K562 (cell line): ENCODE measurements at regions not wholly inside any gene's neighbourhood (a gene's known extent, or its start where the extent isn't known, plus 50 kb on each side); places are given as distances from the start of the nearest gene placed in this dataset.

ENCODE experiments used
- ATAC-seq: fragments of 200-7000 bp; cut with Tn5 transposase; 3 replicates; pipeline ENCODE4 v1.9.1; 2020; ENCODE audit warnings: moderate library complexity
- BruUV-seq: library from RNA; stranded (reverse); fragments of 400-500 nt; replicated peaks from 2 replicates; lab custom pipeline; 2021; lab: Mats Ljungman, UMichigan
- CTCF ChIA-PET: fragments of 300-600 bp; formaldehyde crosslinking; extraction: SDS; loops from one replicate; lab custom pipeline; 2021; ENCODE audit warnings: low intra/inter-chr PET ratio; lab: Yijun Ruan, JAX
- POLR2A ChIA-PET: fragments of 300-600, 350-650 bp; sonication (Branson Sonifier 250); formaldehyde crosslinking; extraction: SDS; loops from one replicate; lab custom pipeline; 2021; ENCODE audit warnings: antibody characterized with exemption, inconsistent platforms; lab: Yijun Ruan, JAX
- DNase-seq, 4 experiments: peaks; one replicate each; pipeline versions ENCODE4 v3.0.0 to v3.0.0-alpha.2; 2011 to 2018; ENCODE audit warnings: low spot score in 3 of 4, mixed read lengths in 3 of 4; ENCODE audit errors: extremely low read depth in 1 of 4
- FAIRE-seq: peaks from 2 replicates; lab custom pipeline; 2011; peaks lifted over from hg19 to GRCh38; lab: Jason Lieb, UNC
- H2AFZ ChIP-seq: 2 replicates; pipeline ENCODE4 v1.6.0; 2011; ENCODE audit warnings: low read depth, low read length, control low read depth, inconsistent platforms
- H3K27ac ChIP-seq: fragments of 200-600 bp; 3 replicates; pipeline ENCODE4 v1.8.0; 2011; ENCODE audit warnings: low read depth, mild to moderate bottlenecking, control low read depth, inconsistent platforms, low read length, moderate library complexity, mixed read lengths; ENCODE audit errors: extremely low read depth
- H3K27me3 ChIP-seq, 2 experiments: fragments of 300-600 bp in 1 of 2; 2 replicates in 1 of 2; 3 replicates in 1 of 2; pipeline versions ENCODE4 v1.6.0 to v1.8.0; 2011; ENCODE audit warnings: inconsistent platforms in 2 of 2, low read length in 2 of 2, mild to moderate bottlenecking in 1 of 2, mixed read lengths in 1 of 2, moderate library complexity in 1 of 2; ENCODE audit not compliant: control insufficient read depth in 2 of 2, insufficient read depth in 2 of 2
- H3K36me3 ChIP-seq: fragments of 300-600 bp; 3 replicates; pipeline ENCODE4 v1.8.0; 2011; ENCODE audit warnings: mild to moderate bottlenecking, low read length, inconsistent platforms; ENCODE audit not compliant: control insufficient read depth, insufficient read depth
- H3K4me1 ChIP-seq, 2 experiments: fragments of 200-600 bp in 1 of 2; replicated peaks in 1 of 2; 2 replicates in 1 of 2; 3 replicates in 1 of 2; pipeline versions ENCODE4 v1.5.1 to v1.8.0; 2011; ENCODE audit warnings: inconsistent platforms in 2 of 2, low read length in 2 of 2, mild to moderate bottlenecking in 1 of 2, mixed read lengths in 1 of 2, moderate library complexity in 1 of 2; ENCODE audit not compliant: control insufficient read depth in 2 of 2, insufficient read depth in 2 of 2
- H3K4me2 ChIP-seq: 2 replicates; pipeline ENCODE4 v1.6.1; 2011; ENCODE audit warnings: low read length, control low read depth, inconsistent platforms, mixed read lengths; ENCODE audit not compliant: insufficient read depth
- H3K4me3 ChIP-seq: fragments of 200-600 bp; sonication (generic), shearing (Covaris generic); 2 replicates; pipeline ENCODE4 v1.5.1; 2016; ENCODE audit warnings: control low read depth, inconsistent platforms
- H3K79me2 ChIP-seq: fragments of 200-600 bp; 3 replicates; pipeline ENCODE4 v1.8.0; 2011; ENCODE audit warnings: low read length, inconsistent platforms; ENCODE audit not compliant: control insufficient read depth, insufficient read depth
- H3K9ac ChIP-seq, 2 experiments: 2 replicates each; pipeline versions ENCODE4 v1.6.0 to v1.6.1; 2011; ENCODE audit warnings: low read depth in 2 of 2, low read length in 2 of 2, control low read depth in 1 of 2, inconsistent platforms in 1 of 2, mild to moderate bottlenecking in 1 of 2, mixed read lengths in 1 of 2; ENCODE audit not compliant: insufficient read depth in 1 of 2
- H3K9me1 ChIP-seq: one replicate; pipeline ENCODE4 v1.6.0; 2011; ENCODE audit warnings: inconsistent platforms, mild to moderate bottlenecking, low read length, moderate library complexity; ENCODE audit not compliant: control insufficient read depth, insufficient read depth
- H3K9me3 ChIP-seq: replicated peaks from 2 replicates; pipeline ENCODE4 v1.5.1; 2011; ENCODE audit warnings: low read depth, low read length, inconsistent platforms; ENCODE audit not compliant: control insufficient read depth, insufficient read depth
- H4K20me1 ChIP-seq: replicated peaks from 2 replicates; pipeline ENCODE4 v1.6.1; 2011; ENCODE audit warnings: low read length, inconsistent platforms, mixed read lengths; ENCODE audit not compliant: control insufficient read depth, insufficient read depth
- ESRRA ChIP-seq: fragments of 450-650 bp; IDR thresholded peaks from 2 replicates; pipeline ENCODE4 v1.6.1; 2014; ENCODE audit warnings: low read depth, mild to moderate bottlenecking, moderate library complexity, borderline replicate concordance
- ETS2 ChIP-seq: IDR thresholded peaks from 2 replicates; pipeline ENCODE4 v1.6.1; 2016; ENCODE audit warnings: borderline replicate concordance, missing genetic modification characterization, mild to moderate bottlenecking, moderate library complexity, missing compliant biosample characterization; ENCODE audit not compliant: poor library complexity, severe bottlenecking
- RCOR1 ChIP-seq, 2 experiments: IDR thresholded peaks; 2 replicates each; pipeline ENCODE4 v1.6.1; 2012; ENCODE audit warnings: low read depth in 2 of 2, low read length in 2 of 2, borderline replicate concordance in 1 of 2, improper control_type of control experiment in 1 of 2
- SMAD4 ChIP-seq: fragments of 250-450 bp; sonication (Bioruptor Pico); conservative IDR thresholded peaks from 2 replicates; pipeline ENCODE4 v1.8.0; 2021; ENCODE audit warnings: inconsistent platforms, mild to moderate bottlenecking, moderate library complexity
- ZNF518B ChIP-seq: fragments of 250-450 bp; sonication (Bioruptor Pico); IDR thresholded peaks from 2 replicates; pipeline ENCODE4 v1.5.0; 2021; ENCODE audit warnings: mild to moderate bottlenecking, moderate library complexity
- WGBS: fragments of 100-300 bp; shearing (Covaris generic); methylation state at CpG from one replicate; pipeline ENCODE4 v1.1.6; 2016; ENCODE audit warnings: low coverage, mixed read lengths; ENCODE audit not compliant: insufficient coverage; ENCODE audit errors: missing lambda C conversion rate; 5-methylcytosine and 5-hydroxymethylcytosine counted together
- in situ Hi-C: fragments of 300-500 bp; cut with MboI; formaldehyde crosslinking; loops from 4 replicates; pipeline ENCODE4 v1.15.0; 2018; ENCODE audit warnings: inconsistent platforms, mixed read lengths
- intact Hi-C: fragments of 100-400 bp; cut with micrococcal nuclease; formaldehyde crosslinking; loops from 2 replicates; pipeline ENCODE4 v1.14.2; 2022

DNA sequence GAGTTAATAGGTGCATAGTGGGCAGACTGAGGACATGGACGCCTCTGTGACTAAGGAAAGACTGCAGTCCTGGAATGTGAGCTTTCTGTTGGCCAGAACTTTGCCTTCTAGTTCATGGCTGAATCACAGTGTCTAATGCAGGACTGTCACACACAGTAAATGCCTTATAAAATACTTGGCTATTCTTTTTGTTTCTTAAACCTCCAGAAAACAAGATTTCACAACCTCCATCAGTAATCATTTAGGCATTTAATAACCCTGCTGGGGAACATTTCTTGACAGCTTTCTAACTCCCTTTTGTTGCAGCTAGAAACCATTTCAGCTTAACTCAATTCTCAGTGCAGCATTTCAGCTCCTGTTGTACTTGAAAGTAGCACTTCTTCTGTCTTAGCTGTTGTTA lies 335.8 kb upstream of the DDI1 start:
- no peak for DNase-seq
- Histone ChIP-seq H3K4me2 (no peak overlapping the region), H3K4me3 (no peak overlapping the region), H3K9me3 (peaks cover 2% of the 10 kb centered on the region; the same call in 1 of the 2 replicates), H3K27me3 (no peaks in the 10 kb centered on the region), H3K36me3 (no peaks in the 10 kb centered on the region), H3K4me1 (no peaks in the 10 kb centered on the region), H3K9ac (no peak overlapping the region), H3K27ac (no peak overlapping the region), H3K79me2 (no peaks in the 10 kb centered on the region), H2AFZ (no peak overlapping the region), H3K9me1 (no peaks in the 10 kb centered on the region), H4K20me1 (no peaks in the 10 kb centered on the region)
- 6% methylated on average over 1 of the region's 1 CpG for WGBS
- intact Hi-C loops (no loop called here), in situ Hi-C loops (no loop called here)
- ChIA-PET CTCF (no interaction called here), POLR2A (no interaction called here)
- ATAC-seq = no peak
- BruUV-seq = no TSS peak
- FAIRE-seq = no peak
- TF ChIP-seq ESRRA = no peak
- no peak for TF ChIP-seq RCOR1 (IDR thresholded peaks at IDR 0.05; ENCODE audit: borderline replicate concordance in 1 of 2, low read depth in 2 of 2, low read length in 2 of 2)
- no peak for TF ChIP-seq SMAD4
- TF ChIP-seq ETS2 (tag) = no peak
- TF ChIP-seq ZNF518B (CRISPR knock-in tag) = no peak
